OCI-LY1 (cell line): ENCODE measurements at regions not wholly inside any gene's neighbourhood (a gene's known extent, or its start where the extent isn't known, plus 50 kb on each side); places are given as distances from the start of the nearest gene placed in this dataset.

Source experiments
- CTCF ChIP-seq: fragments of 200-600 bp; sonication (generic), shearing (Covaris generic); IDR thresholded peaks from 2 replicates; pipeline ENCODE4 v1.5.1; 2017; ENCODE audit warnings: mild to moderate bottlenecking, antibody characterized with exemption, low read length, moderate library complexity, mixed read lengths
- EZH2 ChIP-seq: fragments of 200-600 bp; sonication (generic), shearing (Covaris generic); IDR thresholded peaks from 2 replicates; pipeline ENCODE4 v1.8.0; 2017; ENCODE audit warnings: borderline replicate concordance, mixed run types, mild to moderate bottlenecking, antibody characterized with exemption, low read length, moderate library complexity, mixed read lengths

- TF ChIP-seq EZH2 (no peak), CTCF (no peak)
These were observed 386.3 kb downstream of the TMEM121 start for GRCh38 chr14:105912641-105913180.
